Transverse colon (tissue), 4 donors: ENCODE measurements at regions not wholly inside any gene's neighbourhood (a gene's known extent, or its start where the extent isn't known, plus 50 kb on each side); places are given as distances from the start of the nearest gene placed in this dataset.

ENCODE experiments used
- POLR2A ChIP-seq: fragments of 450-650 bp; IDR thresholded peaks from one replicate; pipeline ENCODE4 v1.6.1; 2016; ENCODE audit warnings: antibody characterized with exemption, mild to moderate bottlenecking, moderate library complexity
- POLR2AphosphoS5 ChIP-seq, 3 donors: sonication (generic); formaldehyde crosslinking; IDR thresholded peaks; one replicate each; pipeline ENCODE4 v1.6.1; 2016; ENCODE audit warnings: antibody characterized with exemption in 3 of 3
- TF ChIP-seq, protein P1 (sequence below), 5 experiments: fragments of 200-600 bp in 3 of 5; fragments of 450-650 bp in 2 of 5; sonication (generic) in 3 of 5; IDR thresholded peaks; 1 replicate in 2 of 5; 2 replicates in 3 of 5; pipeline ENCODE4 v1.5.1; 2016 to 2017; ENCODE audit warnings: antibody characterized with exemption in 5 of 5, inconsistent platforms in 3 of 5, mild to moderate bottlenecking in 2 of 5, moderate library complexity in 1 of 5

DNA sequence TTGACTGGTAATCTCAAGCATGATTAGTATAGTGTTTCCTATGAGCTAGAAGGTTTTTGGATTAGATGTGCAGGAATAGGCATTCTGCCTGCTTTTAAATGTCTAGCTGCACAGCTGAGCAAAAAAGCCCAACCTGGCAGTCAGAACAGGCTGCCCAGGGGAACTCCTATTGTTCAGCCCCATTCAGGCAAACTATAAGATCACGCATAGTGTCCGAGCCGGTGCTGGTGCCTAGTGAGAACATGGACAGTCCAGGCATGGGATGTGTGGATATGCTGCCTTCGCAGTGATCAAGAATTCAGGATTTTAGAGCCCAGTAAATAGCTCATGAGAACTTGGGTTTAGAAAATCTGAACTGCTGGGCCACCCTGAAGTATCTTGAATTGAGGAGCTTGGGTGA is 348.8 kb downstream of the UTRN start:
- TF ChIP-seq, protein P1, sequence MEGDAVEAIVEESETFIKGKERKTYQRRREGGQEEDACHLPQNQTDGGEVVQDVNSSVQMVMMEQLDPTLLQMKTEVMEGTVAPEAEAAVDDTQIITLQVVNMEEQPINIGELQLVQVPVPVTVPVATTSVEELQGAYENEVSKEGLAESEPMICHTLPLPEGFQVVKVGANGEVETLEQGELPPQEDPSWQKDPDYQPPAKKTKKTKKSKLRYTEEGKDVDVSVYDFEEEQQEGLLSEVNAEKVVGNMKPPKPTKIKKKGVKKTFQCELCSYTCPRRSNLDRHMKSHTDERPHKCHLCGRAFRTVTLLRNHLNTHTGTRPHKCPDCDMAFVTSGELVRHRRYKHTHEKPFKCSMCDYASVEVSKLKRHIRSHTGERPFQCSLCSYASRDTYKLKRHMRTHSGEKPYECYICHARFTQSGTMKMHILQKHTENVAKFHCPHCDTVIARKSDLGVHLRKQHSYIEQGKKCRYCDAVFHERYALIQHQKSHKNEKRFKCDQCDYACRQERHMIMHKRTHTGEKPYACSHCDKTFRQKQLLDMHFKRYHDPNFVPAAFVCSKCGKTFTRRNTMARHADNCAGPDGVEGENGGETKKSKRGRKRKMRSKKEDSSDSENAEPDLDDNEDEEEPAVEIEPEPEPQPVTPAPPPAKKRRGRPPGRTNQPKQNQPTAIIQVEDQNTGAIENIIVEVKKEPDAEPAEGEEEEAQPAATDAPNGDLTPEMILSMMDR (IDR thresholded peaks at IDR 0.05): no peak
- TF ChIP-seq POLR2A: no peak
- TF ChIP-seq POLR2AphosphoS5 (IDR thresholded peaks at IDR 0.05): no peak
